GM13977 (cell line): ENCODE measurements at regions not wholly inside any gene's neighbourhood (a gene's known extent, or its start where the extent isn't known, plus 50 kb on each side); places are given as distances from the start of the nearest gene placed in this dataset.

Experiments used
- DNase-seq: peaks from one replicate; pipeline ENCODE4 v3.0.0; 2012; ENCODE audit warnings: low spot score
- CTCF ChIP-seq: IDR thresholded peaks from 2 replicates; pipeline ENCODE4 v1.5.1; 2012; ENCODE audit warnings: mild to moderate bottlenecking, control low read depth; ENCODE audit not compliant: insufficient read depth; ENCODE audit errors: extremely low read depth, missing control alignments
- in situ Hi-C: fragments of 300-500 bp; cut with MboI; formaldehyde crosslinking; loops from one replicate; pipeline ENCODE4 v1.12.0; 2022; ENCODE audit warnings: low sequenced_read_pairs, low pct_unique_long_range_greater_than_20kb, mixed read lengths, inconsistent platforms; ENCODE audit not compliant: unreplicated experiment

GRCh38 chr9:16215353-16215680, 655.2 kb downstream of the BNC2 start:
- in situ Hi-C loops = no loop called here
- DNase-seq = no peak
- TF ChIP-seq CTCF = no peak

- in situ Hi-C loops = no loop called here
- DNase-seq = no peak
- no peak for TF ChIP-seq CTCF
These were observed 652.3 kb downstream of the BNC2 start for GRCh38 chr9:16217943-16218701.

GRCh38 chr9:16221366-16221765, 649.1 kb downstream of the BNC2 start:
- DNase-seq = no peak
- no peak for TF ChIP-seq CTCF
- in situ Hi-C loops = no loop called here

GRCh38 chr9:16221822-16222547, 648.5 kb downstream of the BNC2 start:
- in situ Hi-C loops = no loop called here
- peak; percentile 42 for DNase-seq
- no peak for TF ChIP-seq CTCF

- in situ Hi-C loops = no loop called here
- no peak for TF ChIP-seq CTCF
- no peak for DNase-seq
These were observed 647.2 kb downstream of the BNC2 start for GRCh38 chr9:16223074-16223871.

GRCh38 chr9:16230731-16231130, 639.7 kb downstream of the BNC2 start:
- no peak for DNase-seq
- no peak for TF ChIP-seq CTCF
- in situ Hi-C loops = no loop called here
